D721Med (cell line): ENCODE measurements at regions not wholly inside any gene's neighbourhood (a gene's known extent, or its start where the extent isn't known, plus 50 kb on each side); places are given as distances from the start of the nearest gene placed in this dataset.

Experiments
- DNase-seq: peaks from one replicate; pipeline ENCODE4 v3.0.0; 2011; ENCODE audit warnings: low spot score; ENCODE audit not compliant: insufficient read length
- FAIRE-seq: peaks from 2 replicates; lab custom pipeline; 2011; peaks lifted over from hg19 to GRCh38; lab: Jason Lieb, UNC
- CTCF ChIP-seq: IDR thresholded peaks from 2 replicates; pipeline ENCODE4 v1.5.1; 2012; ENCODE audit warnings: mild to moderate bottlenecking, control low read depth; ENCODE audit not compliant: insufficient read depth; ENCODE audit errors: missing control alignments

GRCh38 chr1:79585801-79586200, 579.3 kb upstream of the ADGRL4 start:
- no peak for TF ChIP-seq CTCF
- FAIRE-seq (no peak), DNase-seq (no peak)

- no peak for FAIRE-seq
- DNase-seq: no peak
These were observed 568.9 kb upstream of the ADGRL4 start for GRCh38 chr1:79575424-79575823.

GRCh38 chr1:79568411-79568810, 561.9 kb upstream of the ADGRL4 start:
- DNase-seq (no peak), FAIRE-seq (no peak)
- TF ChIP-seq CTCF: no peak

More at GRCh38 chr1:79575424-79575823, 568.9 kb upstream of the ADGRL4 start:
- no peak for TF ChIP-seq CTCF

GRCh38 chr1:79561521-79561978, 555.0 kb upstream of the ADGRL4 start:
- no peak for DNase-seq
- FAIRE-seq: no peak
- TF ChIP-seq CTCF: no peak

- no peak for TF ChIP-seq CTCF
- no peak for DNase-seq
- FAIRE-seq: no peak
These were observed 549.7 kb upstream of the ADGRL4 start for GRCh38 chr1:79556189-79556588.

GRCh38 chr1:79554688-79555087, 548.2 kb upstream of the ADGRL4 start:
- no peak for TF ChIP-seq CTCF
- no peak for FAIRE-seq
- no peak for DNase-seq

- no peak for TF ChIP-seq CTCF
- no peak for DNase-seq
- FAIRE-seq: no peak
These were observed 544.8 kb upstream of the ADGRL4 start for GRCh38 chr1:79551321-79551720.
